Aorta (tissue), 5 donors: ENCODE measurements at regions not wholly inside any gene's neighbourhood (a gene's known extent, or its start where the extent isn't known, plus 50 kb on each side); places are given as distances from the start of the nearest gene placed in this dataset.
"Not testable (repeated sequence)": the region's sequence is repeated elsewhere in the genome, so short reads cannot be mapped to it uniquely, and the experiment has no call there.

Experiments used
- ATAC-seq: fragments of 200-7000 bp; cut with Tn5 transposase; one replicate; pipeline ENCODE4 v1.9.1; 2022; ENCODE audit warnings: moderate library complexity; ENCODE audit not compliant: low FRiP score
- DNase-seq, 2 donors: peaks; one replicate each; pipeline ENCODE4 v3.0.0-alpha.2; 2020
- H3K27ac ChIP-seq, 2 donors: one replicate each; pipeline ENCODE4 v1.5.1; 2013; ENCODE audit warnings: low read length in 2 of 2, mild to moderate bottlenecking in 2 of 2, moderate library complexity in 2 of 2, control low read depth in 1 of 2, inconsistent platforms in 1 of 2, low read depth in 1 of 2
- H3K27me3 ChIP-seq, 2 donors: one replicate each; pipeline ENCODE4 v1.6.1; 2013; ENCODE audit warnings: control low read depth in 1 of 2, low read length in 1 of 2, mild to moderate bottlenecking in 1 of 2, moderate library complexity in 1 of 2; ENCODE audit not compliant: insufficient read depth in 2 of 2, control insufficient read depth in 1 of 2
- H3K36me3 ChIP-seq, 2 donors: one replicate each; pipeline ENCODE4 v1.6.1; 2013; ENCODE audit warnings: control low read depth in 1 of 2, low read length in 1 of 2, mild to moderate bottlenecking in 1 of 2; ENCODE audit not compliant: insufficient read depth in 2 of 2, control insufficient read depth in 1 of 2
- H3K4me1 ChIP-seq, 2 donors: one replicate each; pipeline ENCODE4 v1.6.1; 2013; ENCODE audit warnings: low read length in 2 of 2, control low read depth in 1 of 2, mild to moderate bottlenecking in 1 of 2, moderate library complexity in 1 of 2; ENCODE audit not compliant: insufficient read depth in 2 of 2, control insufficient read depth in 1 of 2
- H3K4me3 ChIP-seq, 2 donors: one replicate each; pipeline ENCODE4 v1.5.1; 2013; ENCODE audit warnings: low read length in 2 of 2, control low read depth in 1 of 2, mild to moderate bottlenecking in 1 of 2
- H3K9me3 ChIP-seq: one replicate; pipeline ENCODE4 v1.6.1; 2013; ENCODE audit warnings: mild to moderate bottlenecking, low read length; ENCODE audit not compliant: control insufficient read depth
- WGBS, 2 donors: extraction: QIAGEN DNeasy Blood & Tissue Kit; methylation state at CpG; one replicate each; pipeline ENCODE4 v1.1.7; 2013; 5-methylcytosine and 5-hydroxymethylcytosine counted together
- intact Hi-C, 2 donors: fragments of 100-400 bp; cut with DNase I; formaldehyde crosslinking; loops; one replicate each; pipeline versions ENCODE4 v1.14.2 to v1.15.0; 2022
- donor health status: healthy with polysubstance abuse.
- donor health status: Bipolar disorder and iron deficiency.
- donor health status: DM: no; HTN: no; CAD: no.
- donor health status: DM: no; HTN: no; CAD: no.
- donor health status: DM: yes; HTN: yes; CAD: no.

GRCh38 chr7:85685901-85686300, 499.0 kb upstream of the SEMA3D start:
- no peaks in the 10 kb centered on the region for H3K4me1 ChIP-seq
- H3K27me3 ChIP-seq: no peaks in the 10 kb centered on the region
- no peaks in the 10 kb centered on the region for H3K9me3 ChIP-seq
- no peaks in the 10 kb centered on the region for H3K36me3 ChIP-seq
- DNase-seq: no peak
- H3K4me3 ChIP-seq: no peak overlapping the region
- no peak for ATAC-seq
- no peak overlapping the region for H3K27ac ChIP-seq
- intact Hi-C loops: no loop called here

- no peaks in the 10 kb centered on the region for H3K27me3 ChIP-seq
- no peaks in the 10 kb centered on the region for H3K4me1 ChIP-seq
- no peaks in the 10 kb centered on the region for H3K9me3 ChIP-seq
- WGBS, 2 donors: 73 to 78% methylated on average over 1 of the region's 1 CpG
- H3K36me3 ChIP-seq: no peaks in the 10 kb centered on the region
- DNase-seq (no peak), ATAC-seq (no peak)
- H3K4me3 ChIP-seq: no peak overlapping the region
- H3K27ac ChIP-seq: no peak overlapping the region
- intact Hi-C loops: no loop called here
Measured at GRCh38 chr7:85682833-85683620, 496.2 kb upstream of the SEMA3D start.

- WGBS, 2 donors: 69 to 73% methylated on average over 2 of the region's 2 CpGs
Measured at GRCh38 chr7:85681241-85681640, 494.4 kb upstream of the SEMA3D start.

GRCh38 chr7:85675093-85675492, 488.2 kb upstream of the SEMA3D start:
- ATAC-seq, H3K4me1 ChIP-seq, H3K36me3 ChIP-seq, intact Hi-C loops, H3K9me3 ChIP-seq, H3K4me3 ChIP-seq, DNase-seq, H3K27ac ChIP-seq, H3K27me3 ChIP-seq: not testable (repeated sequence)
- 91% methylated on average over 2 of the region's 2 CpGs for WGBS, 2 donors

More at GRCh38 chr7:85681241-85681640, 494.4 kb upstream of the SEMA3D start:
- ATAC-seq: no peak
- no peaks in the 10 kb centered on the region for H3K36me3 ChIP-seq
- no peak overlapping the region for H3K4me3 ChIP-seq
- intact Hi-C loops: no loop called here
- DNase-seq: no peak
- H3K9me3 ChIP-seq: no peaks in the 10 kb centered on the region
- H3K27me3 ChIP-seq: no peaks in the 10 kb centered on the region
- no peak overlapping the region for H3K27ac ChIP-seq
- no peaks in the 10 kb centered on the region for H3K4me1 ChIP-seq

- no peak for ATAC-seq
- DNase-seq: no peak
- no peaks in the 10 kb centered on the region for H3K9me3 ChIP-seq
- no peaks in the 10 kb centered on the region for H3K4me1 ChIP-seq
- intact Hi-C loops: no loop called here
- no peaks in the 10 kb centered on the region for H3K27me3 ChIP-seq
- H3K4me3 ChIP-seq: no peak overlapping the region
- H3K27ac ChIP-seq: no peak overlapping the region
- 58 to 68% methylated on average over 2 of the region's 2 CpGs for WGBS, 2 donors
- no peaks in the 10 kb centered on the region for H3K36me3 ChIP-seq
Measured at GRCh38 chr7:85673876-85674275, 487.0 kb upstream of the SEMA3D start.

- no peak overlapping the region for H3K4me3 ChIP-seq
- ATAC-seq (no peak), DNase-seq (no peak)
- intact Hi-C loops: no loop called here
- no peak overlapping the region for H3K27ac ChIP-seq
- H3K9me3 ChIP-seq: no peaks in the 10 kb centered on the region
- no peaks in the 10 kb centered on the region for H3K4me1 ChIP-seq
- H3K27me3 ChIP-seq: no peaks in the 10 kb centered on the region
- WGBS, 2 donors: 68 to 76% methylated on average over 3 of the region's 3 CpGs
- H3K36me3 ChIP-seq: no peaks in the 10 kb centered on the region
Measured at GRCh38 chr7:85669225-85669624, 482.4 kb upstream of the SEMA3D start.

- Histone ChIP-seq H3K4me3 (no peak overlapping the region), H3K27me3 (no peaks in the 10 kb centered on the region), H3K27ac (no peak overlapping the region), H3K9me3 (no peaks in the 10 kb centered on the region), H3K4me1 (no peaks in the 10 kb centered on the region), H3K36me3 (no peaks in the 10 kb centered on the region)
- DNase-seq: no peak
- no peak for ATAC-seq
- WGBS, 2 donors: 86 to 98% methylated on average over 2 of the region's 2 CpGs
- intact Hi-C loops: no loop called here
Measured at GRCh38 chr7:85664341-85664740, 477.5 kb upstream of the SEMA3D start.

GRCh38 chr7:85659364-85659763, 472.5 kb upstream of the SEMA3D start:
- H3K4me3 ChIP-seq: no peak overlapping the region
- H3K9me3 ChIP-seq: no peaks in the 10 kb centered on the region
- no peak for ATAC-seq
- intact Hi-C loops: no loop called here
- no peak overlapping the region for H3K27ac ChIP-seq
- no peaks in the 10 kb centered on the region for H3K4me1 ChIP-seq
- no peak for DNase-seq
- no peaks in the 10 kb centered on the region for H3K36me3 ChIP-seq
- no peaks in the 10 kb centered on the region for H3K27me3 ChIP-seq

GRCh38 chr7:85655252-85655651, 468.4 kb upstream of the SEMA3D start:
- Histone ChIP-seq H3K36me3 (no peaks in the 10 kb centered on the region), H3K27ac (no peak overlapping the region), H3K4me1 (no peaks in the 10 kb centered on the region), H3K27me3 (no peaks in the 10 kb centered on the region), H3K9me3 (no peaks in the 10 kb centered on the region), H3K4me3 (no peak overlapping the region)
- intact Hi-C loops: no loop called here
- WGBS, 2 donors: 78% methylated on average over 5 of the region's 5 CpGs
- DNase-seq: no peak
- ATAC-seq: no peak
